GM19099 (cell line): ENCODE measurements at regions not wholly inside any gene's neighbourhood (a gene's known extent, or its start where the extent isn't known, plus 50 kb on each side); places are given as distances from the start of the nearest gene placed in this dataset.

Source experiments
- POLR2A ChIP-seq: IDR thresholded peaks from 3 replicates; pipeline ENCODE4 v1.6.1; 2011; ENCODE audit warnings: low read depth; ENCODE audit not compliant: insufficient read length; ENCODE audit errors: extremely low read depth

- TF ChIP-seq POLR2A = no peak
These were observed 415.4 kb upstream of the AUTS2 start for GRCh38 chr7:69182596-69183467.

DNA sequence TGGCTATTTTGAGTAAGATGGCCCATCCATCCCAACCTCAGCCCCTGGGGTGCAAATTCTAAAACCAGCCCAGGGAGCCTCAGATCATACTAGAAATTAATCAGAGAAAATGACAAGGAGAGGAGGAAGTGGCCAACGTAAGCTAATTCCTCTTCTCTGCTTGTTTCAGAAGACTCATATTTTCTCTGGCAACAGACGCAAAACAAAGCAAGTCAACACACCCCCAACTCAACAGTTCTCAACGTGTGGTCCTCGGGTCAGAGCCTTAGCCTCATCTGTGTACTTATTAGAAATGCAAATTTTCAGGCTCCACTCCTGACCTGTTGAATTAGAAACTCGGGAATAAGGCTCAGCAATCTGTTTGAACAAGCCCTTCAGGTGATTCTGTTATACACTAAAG, 413.9 kb upstream of the AUTS2 start:
- TF ChIP-seq POLR2A = no peak

- no peak for TF ChIP-seq POLR2A
These were observed 413.1 kb upstream of the AUTS2 start for GRCh38 chr7:69185170-69185569.

GRCh38 chr7:69186974-69187373, 411.3 kb upstream of the AUTS2 start:
- no peak for TF ChIP-seq POLR2A

DNA sequence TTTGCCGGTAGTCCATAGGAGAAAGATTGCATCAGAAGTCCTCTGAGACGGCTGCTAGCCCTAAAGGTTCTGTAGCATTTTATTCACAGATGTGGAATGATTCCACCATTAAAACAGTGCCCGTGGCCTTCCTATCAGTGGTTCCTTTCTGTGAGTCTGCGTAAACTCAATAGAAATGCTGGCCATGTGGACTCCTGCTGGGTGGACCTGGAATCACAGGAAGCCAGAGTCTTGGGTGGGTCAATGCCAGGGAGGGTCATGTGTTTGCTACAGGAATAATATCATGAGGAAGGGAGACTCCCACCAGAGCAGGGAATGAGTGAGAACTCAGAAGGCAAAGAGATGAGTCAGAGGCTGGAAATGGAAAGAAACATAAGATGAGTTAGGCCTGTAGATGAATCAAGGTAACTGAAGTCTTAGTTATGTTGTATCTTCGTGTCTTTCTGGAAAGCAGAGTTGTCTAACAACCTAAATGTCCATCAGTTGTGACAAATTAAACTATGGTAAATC, 410.4 kb upstream of the AUTS2 start:
- TF ChIP-seq POLR2A = no peak

- TF ChIP-seq POLR2A = no peak
These were observed 408.9 kb upstream of the AUTS2 start for GRCh38 chr7:69189406-69189805.

- no peak for TF ChIP-seq POLR2A
These were observed 408.2 kb upstream of the AUTS2 start for GRCh38 chr7:69190025-69190424.

GRCh38 chr7:69190763-69191162, 407.5 kb upstream of the AUTS2 start:
- TF ChIP-seq POLR2A = no peak

- TF ChIP-seq POLR2A = no peak
These were observed 406.1 kb upstream of the AUTS2 start for GRCh38 chr7:69192134-69192533.

GRCh38 chr7:69193061-69193460, 405.2 kb upstream of the AUTS2 start:
- no peak for TF ChIP-seq POLR2A

DNA sequence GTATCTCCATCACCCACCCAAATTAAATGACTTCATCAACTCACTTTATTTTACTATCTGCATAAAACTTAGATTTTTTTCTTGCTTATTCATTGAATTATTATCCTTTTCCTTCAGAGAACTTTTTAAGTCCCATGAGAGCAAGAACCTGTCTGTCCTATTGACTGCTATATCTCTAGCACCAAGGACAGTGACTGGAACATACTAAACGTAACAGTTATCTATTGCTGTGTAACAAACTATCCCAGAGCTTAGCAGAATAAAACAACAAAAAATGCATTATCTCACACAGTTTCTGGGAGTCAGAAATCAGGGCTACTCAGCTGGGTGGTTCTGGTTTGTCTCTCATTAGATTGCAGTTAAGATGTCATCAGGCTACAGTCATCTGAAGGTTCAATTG, 401.7 kb upstream of the AUTS2 start:
- TF ChIP-seq POLR2A = no peak

GRCh38 chr7:69198250-69198649, 400.0 kb upstream of the AUTS2 start:
- no peak for TF ChIP-seq POLR2A

DNA sequence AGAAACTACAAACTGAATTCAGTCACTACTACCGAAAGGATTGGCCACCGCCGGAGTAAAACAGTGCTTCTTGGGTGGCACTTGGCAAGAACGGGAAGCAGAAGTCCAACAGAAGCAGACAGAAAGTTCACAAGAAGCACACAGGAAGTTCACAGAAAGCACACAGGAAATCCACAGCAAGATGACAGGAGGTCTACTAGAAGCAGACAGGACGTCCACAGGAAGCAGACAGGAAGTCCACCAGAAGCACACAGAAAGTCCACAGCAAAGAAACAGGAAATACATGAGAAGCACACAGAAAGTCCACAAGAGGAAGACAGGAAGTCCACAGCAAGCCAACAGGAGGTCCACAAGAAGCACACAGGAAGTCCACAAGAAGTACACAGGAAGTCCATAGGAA, 399.2 kb upstream of the AUTS2 start:
- TF ChIP-seq POLR2A = no peak

GRCh38 chr7:69199661-69200060, 398.6 kb upstream of the AUTS2 start:
- TF ChIP-seq POLR2A = no peak

- TF ChIP-seq POLR2A = no peak
These were observed 394.4 kb upstream of the AUTS2 start for GRCh38 chr7:69203871-69204270.

DNA sequence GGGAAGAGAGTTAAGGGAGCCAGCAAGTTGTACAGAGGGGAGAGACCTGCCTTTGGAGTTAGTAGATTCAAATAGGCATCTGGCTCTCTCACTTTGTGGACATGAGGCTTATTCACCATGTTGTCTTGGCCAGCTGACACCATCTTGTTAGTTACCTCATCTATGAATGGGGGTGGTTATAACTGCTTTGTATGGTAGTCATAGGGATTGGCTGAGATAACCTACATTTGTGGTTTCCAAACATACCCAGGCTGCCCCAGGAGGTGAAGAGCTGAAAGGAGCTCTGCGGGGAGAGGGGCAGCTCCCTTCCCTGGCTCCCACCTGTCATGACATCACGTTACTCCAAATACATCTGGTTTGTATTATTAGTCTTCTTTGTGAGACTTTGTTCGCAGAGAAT, 393.3 kb upstream of the AUTS2 start:
- TF ChIP-seq POLR2A = no peak
